DMS114 treated with DMSO at 0.1 percent for 48 hours (cell line): ENCODE measurements at regions not wholly inside any gene's neighbourhood (a gene's known extent, or its start where the extent isn't known, plus 50 kb on each side); places are given as distances from the start of the nearest gene placed in this dataset.

Experiments
- DNase-seq: peaks from one replicate; lab custom pipeline; 2025; ENCODE audit not compliant: unreplicated experiment; lab: John Stamatoyannopoulos, UW

DNA sequence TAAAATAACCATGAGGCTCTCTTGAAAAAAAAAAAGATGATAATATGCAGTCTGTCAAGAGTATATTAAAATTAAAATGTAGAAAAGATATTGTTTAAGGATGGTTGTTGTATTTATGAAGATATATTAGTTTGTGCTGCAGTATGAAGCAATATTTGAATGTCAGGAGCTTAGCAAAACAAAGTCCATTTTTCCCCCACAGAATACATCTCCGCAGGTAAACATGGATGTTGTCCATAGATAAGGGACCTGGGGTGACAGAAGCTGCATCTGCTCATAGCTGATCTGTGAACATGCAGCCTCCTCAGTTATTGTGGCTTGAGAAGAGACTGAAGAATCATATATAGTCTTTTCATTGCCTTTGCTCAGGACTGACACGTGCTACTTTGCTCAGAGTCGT lies 366.1 kb upstream of the MMADHC start:
- no peak for DNase-seq

DNA sequence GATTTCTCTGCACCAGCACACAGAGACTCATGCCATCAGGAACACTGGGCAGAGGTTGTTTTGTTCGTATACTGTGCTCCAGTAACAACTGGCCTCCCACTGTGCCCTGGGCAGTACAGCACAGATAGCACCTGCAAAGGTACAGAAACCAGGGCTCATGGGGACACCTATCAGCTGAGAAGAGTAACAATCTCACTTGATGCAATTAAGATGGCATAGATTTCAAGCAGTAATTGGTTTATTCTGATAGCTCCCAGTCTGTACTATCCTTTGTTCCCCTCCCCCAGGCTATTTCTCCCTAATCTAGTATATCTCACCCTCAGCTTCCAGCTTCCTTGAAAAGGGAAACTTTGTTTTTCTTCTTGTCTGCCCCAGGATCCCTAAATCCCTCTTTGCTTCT lies 343.9 kb upstream of the MMADHC start:
- DNase-seq: no peak

DNA sequence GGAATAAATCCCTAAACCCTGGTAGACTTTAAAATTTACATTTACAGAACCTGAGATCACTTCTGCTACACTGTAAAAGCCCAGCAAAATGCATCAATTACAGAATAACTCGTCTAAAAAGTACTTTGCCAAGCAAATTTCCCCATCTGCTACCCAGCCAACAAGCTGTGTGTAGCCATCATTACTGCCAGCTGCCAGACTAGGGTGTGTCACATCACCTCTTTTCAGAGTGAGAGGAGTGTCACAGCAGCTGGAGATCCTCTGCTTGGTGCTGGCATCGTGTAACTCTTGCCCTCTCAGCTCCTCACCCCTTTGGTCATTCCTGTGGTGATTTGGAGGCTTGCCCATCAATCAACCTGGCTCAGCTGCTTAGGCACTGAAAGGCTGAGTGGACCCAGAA lies 340.4 kb upstream of the MMADHC start:
- no peak for DNase-seq

DNA sequence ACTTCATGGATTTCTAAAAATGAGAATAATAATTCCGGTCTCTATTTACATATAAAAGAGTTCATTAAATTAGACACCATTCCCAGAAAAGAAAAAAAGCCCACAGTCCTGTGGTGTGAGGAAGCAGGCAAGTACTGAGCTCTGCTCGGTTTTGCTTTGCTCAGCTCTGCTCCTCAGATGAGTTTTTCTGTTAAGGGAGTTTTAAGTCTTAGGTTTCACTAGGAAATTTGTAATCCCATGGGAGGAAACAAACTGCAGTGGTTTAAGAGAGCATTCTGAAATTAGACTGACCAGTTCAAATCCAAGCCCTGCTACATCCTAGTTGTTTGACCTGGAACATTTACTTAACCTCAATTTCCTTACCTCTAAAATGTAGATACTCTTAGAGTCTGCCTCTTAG lies 338.6 kb upstream of the MMADHC start:
- no peak for DNase-seq

DNA sequence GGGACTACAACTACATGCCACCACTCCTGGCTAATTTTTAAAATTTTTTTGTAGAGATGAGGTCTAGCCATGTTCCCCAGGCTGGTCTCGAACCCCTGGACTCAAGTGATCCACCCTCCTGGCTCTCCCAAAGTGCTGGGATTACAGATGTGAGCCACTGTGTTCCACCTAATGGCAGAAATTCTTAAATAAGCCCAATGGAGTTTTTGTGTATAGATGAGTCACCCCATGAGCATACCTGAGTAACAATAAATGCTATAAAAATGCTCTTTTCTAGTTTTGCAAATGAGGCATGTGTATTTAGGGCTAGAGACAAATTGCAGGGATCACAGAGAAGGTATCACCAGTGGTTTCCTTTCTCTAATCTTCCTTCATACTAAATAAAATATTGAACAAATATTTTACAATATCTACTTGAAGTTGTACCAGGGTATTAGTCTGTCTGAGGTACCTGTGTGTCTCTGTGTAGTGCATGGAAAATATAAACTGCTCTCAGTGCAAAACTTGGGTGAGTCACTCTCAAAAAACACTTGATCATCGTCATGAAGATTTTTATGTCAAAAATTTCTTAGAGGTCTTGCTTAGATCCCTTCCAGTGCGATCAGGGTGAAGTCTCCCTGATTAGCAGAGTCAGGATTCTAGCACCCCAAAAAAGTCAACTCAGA lies 337.1 kb upstream of the MMADHC start:
- DNase-seq: no peak

DNA sequence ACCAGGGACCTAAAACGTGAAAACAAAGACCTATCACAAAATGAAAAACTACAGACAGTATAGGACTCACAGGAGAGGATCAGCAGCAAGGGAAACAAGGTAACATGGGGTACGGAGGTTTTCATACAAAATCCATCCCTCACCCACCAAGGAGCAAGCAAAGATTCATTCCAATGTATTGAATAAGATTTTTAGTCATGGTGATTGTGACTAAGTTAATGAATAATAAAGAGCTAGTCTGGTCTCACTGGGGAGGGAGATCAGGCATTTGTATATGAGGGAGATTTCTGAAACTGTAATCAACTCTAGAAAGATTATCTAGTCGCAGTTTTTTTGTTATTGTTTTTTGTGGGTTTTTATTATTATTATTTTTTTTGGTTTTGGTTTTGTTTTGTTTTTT lies 336.5 kb upstream of the MMADHC start:
- no peak for DNase-seq

DNA sequence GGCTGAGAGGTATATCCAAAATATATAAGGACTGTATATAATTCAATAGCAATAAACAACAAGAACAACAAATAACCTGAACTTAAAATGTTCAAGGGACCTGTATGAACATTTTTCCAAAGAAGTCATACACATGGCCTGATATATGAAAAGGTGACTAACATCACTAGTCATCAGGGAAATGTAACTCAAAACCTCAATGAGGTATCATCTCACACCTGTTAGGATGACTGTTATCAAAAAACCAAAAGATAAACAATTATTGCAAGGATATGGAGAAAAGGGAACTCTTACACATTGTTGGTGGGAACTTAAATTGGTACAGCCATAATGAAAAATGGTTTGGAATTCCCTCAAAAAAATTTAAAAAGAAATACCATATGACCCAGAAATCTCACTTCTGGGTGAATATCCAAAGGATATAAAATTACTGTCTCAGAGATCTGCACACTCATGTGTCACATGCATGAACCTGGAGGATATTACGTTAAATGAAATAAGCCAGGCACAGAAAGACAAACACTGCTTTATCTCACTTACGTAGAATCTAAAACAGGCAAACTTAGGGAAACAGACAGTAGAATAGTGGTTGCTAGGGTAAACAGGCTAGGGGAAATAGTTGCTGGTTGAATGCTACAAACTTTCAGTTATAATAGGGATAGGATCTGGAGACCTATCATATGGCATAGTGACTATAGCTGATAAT lies 334.5 kb upstream of the MMADHC start:
- DNase-seq: no peak

DNA sequence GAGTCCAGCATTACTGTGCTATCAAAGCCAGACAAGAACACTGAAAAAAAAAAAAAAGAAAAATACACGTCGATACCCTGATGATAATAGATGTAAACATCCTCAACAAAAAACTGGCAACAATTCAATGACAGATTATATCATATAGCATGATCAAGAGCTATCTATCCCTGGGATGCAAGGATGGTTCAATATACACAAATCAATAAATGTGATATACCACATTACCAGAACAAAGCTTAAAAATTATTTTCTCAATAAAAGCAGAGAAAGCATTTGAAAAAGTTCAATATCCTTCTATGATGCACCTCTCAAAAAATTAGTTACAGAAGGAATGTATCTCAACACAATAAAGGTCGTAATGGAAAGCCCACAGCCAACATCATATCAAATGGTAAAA lies 332.8 kb upstream of the MMADHC start:
- no peak for DNase-seq

DNA sequence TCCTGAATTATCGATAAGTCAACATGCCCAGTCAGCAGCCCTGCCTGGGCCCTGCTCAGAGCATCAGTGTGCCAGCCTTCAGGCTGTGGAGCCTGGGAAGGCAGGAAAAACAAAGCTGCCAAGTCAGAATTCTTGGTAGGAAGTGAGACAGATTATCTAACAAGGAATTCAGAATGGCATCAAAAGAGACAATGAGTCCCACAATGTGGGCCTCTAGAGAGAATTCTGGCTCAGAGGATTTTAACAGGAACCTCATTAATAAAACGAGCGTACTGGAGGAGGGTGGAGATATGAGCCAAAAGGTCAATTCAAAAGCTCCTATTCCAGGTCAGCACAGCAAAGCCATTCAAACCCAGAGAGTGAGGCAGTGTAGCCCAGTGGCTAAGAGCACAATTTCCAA lies 327.6 kb upstream of the MMADHC start:
- no peak for DNase-seq

DNA sequence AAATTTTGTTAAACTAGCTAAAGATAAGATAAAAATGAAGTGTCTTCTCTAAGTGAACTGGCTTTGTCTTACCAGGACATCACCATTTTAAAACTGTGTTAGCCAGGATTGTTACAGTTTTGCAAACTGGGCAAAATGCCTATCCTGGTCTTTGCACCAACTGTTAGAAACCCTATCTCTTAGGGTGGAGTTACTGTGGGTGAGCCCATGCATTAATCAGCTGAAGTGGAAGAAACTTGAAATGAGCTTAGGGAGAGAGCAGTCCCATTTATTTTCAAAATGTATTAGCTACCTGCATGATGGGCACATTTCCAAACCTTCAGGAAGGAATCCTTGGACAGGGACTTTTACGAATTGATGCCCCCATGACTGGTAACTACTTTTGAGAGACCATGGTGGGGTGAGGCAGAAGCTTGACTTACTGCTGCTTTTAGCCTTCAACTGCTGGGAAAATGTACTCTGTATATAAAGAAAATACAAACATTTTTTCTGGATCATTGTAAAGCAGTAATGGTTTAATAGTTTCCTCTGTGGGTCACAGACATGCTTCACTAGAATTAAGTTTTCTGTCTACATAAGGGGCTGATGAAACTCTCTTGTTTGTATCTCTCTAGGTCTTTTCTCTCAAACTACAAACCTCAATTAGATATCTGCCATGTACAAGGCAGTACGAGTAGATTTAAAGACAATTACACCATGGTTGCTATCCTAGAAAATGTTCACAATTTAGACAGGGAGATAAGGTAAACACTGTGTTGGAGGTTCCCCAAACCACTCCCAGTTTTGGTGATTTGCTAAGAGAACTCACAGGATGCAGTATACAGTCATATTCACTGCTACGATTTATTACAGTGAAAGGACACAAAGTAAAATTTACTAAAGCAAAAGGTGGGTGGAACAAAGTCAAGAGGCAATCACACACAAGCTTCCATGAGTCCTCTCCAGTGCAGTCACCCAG lies 321.4 kb upstream of the MMADHC start:
- DNase-seq: no peak

DNA sequence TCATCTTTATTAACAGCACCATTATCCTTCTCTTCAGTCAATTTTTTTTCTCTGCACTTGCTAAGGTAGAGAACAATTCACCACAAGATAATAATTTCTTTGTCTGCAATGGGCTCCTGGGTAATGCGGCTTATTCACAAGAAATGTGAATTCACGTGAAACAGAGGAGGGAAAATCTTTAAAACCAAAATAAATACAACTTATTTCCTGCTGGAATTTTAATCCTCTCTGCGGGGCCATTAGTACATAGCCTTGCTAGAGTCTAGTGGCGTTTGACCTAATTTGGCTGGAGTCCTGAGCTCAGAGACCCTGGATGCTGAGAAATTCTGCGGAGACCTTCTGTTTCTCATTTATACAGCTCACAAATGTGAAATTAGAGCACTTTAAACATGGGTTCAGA lies 319.3 kb upstream of the MMADHC start:
- no peak for DNase-seq

DNA sequence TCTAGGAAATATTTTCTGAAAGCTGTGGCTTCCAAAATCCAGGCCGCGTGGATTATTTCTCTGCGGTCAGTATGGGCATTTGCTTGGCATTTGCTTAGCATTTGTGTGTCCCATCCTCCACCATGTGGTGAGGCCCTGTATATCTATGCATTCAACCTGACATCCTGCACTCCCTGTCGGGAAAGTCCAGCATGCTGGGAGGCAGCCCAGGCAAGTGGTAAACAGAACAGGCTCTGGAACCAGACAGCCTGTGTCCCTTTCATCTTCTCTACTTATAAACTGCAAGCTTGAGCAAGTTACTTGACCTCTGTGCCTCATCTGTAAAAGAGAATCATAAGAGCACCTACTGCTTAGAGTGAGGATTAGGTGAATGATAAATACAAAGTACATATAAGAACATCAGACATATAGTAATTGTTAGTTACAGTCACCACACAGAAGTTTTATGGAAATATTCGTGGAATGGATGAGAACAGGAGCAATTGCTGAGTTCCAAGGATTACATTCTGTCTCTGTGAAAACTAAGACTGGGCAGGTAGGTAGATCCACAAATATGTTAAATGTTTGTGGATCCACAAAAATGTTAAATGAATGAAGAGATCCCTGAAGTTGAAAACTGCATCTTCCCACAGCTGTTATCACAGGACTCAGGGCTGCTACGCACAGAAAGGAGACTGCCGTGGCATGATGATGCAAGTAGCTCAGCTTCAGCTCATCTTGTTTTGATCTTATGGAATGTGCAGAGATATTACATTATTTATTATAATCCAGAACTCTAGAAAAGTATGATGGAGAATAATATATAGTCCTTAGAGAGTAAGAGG lies 317.0 kb upstream of the MMADHC start:
- no peak for DNase-seq

DNA sequence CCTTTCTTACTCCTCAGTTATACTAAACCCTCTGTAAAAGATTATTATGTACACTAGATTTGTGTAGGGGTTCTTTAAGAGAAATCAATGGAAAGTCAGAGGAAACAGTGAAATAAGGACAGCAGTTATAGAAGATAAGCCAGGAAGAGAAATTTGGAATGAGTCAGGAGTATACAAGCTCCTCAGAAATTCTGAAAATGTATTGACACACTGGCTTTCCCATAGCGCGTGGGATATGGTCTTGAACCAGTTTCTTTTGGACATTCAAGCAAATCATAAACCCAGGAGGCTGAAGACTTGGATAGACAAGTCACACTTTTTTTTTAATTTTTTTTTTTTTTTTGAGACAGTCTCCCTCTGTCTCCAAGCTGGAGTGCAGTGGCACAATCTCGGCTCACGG lies 316.1 kb upstream of the MMADHC start:
- DNase-seq: no peak

DNA sequence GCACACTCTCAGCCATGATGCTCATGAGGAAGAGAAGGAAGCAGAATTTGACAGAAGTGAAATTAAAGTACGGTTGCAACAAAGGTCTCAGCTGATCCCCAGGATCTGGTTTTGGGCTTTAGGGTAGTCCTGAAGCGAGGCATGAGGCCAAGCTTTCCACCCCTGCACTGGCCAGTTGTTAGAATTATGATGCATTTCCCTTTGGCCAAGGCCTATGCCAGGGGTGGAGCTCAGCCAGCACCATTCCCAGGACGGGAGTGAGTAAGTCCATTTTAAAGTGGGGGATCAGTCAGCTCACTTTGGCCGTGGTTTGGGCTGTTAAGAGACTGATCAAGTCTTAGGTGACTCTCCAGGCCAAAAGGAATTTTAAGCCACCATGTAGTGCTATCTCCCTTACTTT lies 314.5 kb upstream of the MMADHC start:
- no peak for DNase-seq

DNA sequence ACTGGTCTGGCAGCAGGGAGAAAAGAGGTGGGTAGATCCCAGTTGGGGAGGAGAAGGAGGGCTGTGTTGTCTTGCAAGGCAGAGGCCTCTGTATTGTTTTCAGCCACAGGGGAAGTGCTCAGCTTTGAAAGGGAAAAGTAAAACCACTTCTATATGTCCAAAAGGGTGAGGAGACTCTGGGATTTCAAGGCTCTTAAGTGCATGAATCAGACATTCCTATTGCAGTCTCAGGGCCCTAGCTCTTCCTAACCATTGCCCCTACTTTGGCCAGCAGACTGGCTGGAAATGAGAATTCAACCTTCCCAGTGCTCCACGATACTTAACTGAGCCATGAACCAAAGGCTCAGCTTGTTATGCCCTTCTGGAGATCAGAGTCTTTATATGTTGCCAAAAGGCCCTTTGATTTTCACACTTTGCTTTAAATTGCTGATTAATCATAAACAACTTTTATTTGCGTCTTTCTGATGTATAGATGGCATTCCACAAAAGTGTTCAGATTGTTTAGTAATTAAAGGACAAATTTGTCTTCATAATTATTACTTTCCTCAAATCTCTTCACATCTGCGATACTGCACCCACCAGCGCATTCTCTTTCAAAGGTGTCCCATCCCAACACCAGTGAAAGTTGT lies 313.8 kb upstream of the MMADHC start:
- no peak for DNase-seq

DNA sequence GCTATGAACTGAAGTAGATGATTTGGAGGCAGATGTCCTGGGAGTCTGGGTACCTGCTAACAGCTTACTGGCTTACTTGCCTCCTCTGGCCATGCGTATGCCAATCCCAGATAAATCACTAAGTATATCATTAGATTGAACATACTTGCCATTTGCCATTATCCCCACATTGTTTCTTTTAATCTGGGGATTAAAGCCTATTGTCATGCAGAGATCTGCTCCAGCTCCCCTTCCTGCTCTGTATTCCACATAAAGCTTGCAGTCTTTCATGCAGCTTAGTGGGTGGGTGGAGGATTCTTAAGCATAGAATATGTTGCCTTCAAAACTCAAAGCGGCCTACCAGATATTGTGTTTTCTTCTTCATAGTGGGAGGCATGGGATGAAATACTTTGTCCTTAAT lies 311.8 kb upstream of the MMADHC start:
- no peak for DNase-seq

DNA sequence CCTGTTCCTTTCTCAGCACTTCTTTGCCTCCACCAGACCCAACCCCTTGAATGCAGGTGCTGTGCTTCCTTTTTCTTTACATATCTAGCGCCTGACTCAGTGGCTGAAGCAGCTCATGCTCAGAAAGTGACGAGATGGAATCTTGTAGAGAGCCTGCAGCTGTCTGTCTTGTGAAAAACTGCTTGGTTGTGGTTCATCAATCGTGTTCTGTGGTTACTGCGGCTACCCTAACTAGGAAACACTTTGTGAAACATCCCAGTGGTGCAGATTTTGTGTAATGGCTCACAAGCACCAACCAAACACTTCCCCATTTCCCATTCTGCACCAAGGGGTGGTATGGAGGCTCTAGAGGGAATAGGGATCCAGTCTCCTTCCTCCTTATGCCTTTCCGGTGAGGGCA lies 307.2 kb upstream of the MMADHC start:
- no peak for DNase-seq

DNA sequence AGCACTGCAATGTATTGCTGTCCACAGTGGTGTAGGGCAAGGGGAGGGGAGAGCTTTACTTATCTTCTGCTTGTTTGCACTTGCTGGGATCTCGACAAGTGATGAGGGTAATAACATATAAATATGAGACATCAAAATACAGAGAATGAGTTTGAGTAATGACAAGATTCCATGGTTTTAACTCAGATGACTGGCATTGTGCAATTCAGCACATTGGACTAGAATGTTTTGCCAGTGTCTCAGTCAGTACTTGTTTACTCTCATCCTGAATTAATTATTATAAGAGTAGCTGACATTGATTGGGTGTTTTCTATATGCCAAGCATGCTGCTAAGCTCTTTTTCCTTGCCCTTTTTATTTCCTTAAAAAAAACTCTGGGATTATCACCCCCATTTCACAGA lies 306.7 kb upstream of the MMADHC start:
- no peak for DNase-seq

DNA sequence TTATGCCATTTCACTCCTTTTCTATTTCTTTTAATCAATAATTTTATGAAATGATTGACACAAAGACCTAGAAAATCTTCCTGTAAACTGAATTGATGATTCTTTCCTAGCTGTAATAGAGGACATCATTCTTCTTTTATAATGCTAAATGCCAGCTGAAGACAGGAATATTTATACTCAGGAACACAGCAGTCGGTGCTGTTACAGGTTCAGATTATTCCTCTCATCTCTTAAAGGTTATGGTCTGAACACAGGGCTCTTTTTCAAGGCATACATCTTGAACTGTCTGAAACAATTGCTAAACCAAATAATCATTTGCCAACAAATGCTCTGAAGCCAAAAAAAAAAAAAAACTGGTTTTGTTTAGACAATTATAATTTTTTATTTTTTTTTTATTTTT lies 305.0 kb upstream of the MMADHC start:
- no peak for DNase-seq

DNA sequence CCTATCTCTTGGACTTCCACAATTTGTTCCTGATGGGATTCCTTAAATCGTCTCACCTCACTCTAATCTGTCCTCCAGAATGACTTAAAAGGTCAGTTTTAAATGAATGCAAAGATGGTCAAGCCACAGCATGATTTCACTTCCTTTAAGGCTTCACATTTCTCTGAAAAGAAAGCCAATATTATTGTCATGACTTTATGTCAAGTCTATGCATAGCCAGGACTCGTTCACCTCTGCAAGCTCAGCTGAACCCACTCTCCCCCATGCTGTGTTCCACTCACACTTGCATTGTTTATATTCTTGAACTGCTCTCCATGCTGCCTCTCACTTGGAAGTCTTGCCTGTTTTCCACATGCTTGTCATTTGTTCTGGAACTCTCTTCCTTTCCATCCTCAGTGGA lies 298.4 kb upstream of the MMADHC start:
- no peak for DNase-seq

DNA sequence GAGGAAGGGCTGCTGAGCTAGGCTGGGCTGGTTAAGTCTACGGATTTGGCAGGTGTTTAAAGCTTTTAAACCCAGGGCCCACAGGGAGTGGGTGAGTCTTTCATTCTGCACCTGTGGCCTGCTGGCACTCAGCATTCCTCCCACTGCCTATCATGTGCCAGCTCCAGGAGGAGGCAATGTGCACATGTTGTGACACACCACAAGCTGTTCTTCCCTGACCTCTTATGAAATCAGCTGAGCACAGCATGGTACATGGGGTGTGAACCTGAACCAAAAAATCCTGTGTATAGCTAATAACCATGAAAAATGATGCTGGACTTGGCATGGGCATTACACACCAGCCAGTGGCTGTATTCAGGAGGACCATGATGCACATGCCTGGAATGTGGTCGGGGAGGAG lies 297.9 kb upstream of the MMADHC start:
- DNase-seq: no peak
